Kidney (tissue), 13 donors: ENCODE measurements at regions not wholly inside any gene's neighbourhood (a gene's known extent, or its start where the extent isn't known, plus 50 kb on each side); places are given as distances from the start of the nearest gene placed in this dataset.
"Not testable (repeated sequence)": the region's sequence is repeated elsewhere in the genome, so short reads cannot be mapped to it uniquely, and the experiment has no call there.

Source experiments
- DNase-seq, 5 donors: peaks; one replicate each; pipeline ENCODE4 v3.0.0-alpha.2; 2013 to 2020
- FAIRE-seq: peaks from 2 replicates; lab custom pipeline; 2012; peaks lifted over from hg19 to GRCh38; lab: Jason Lieb, UNC
- H3K27ac ChIP-seq, 2 donors: one replicate each; pipeline ENCODE4 v1.7.0; 2013; ENCODE audit warnings: low read depth in 2 of 2, low read length in 2 of 2, inconsistent platforms in 1 of 2
- H3K27me3 ChIP-seq: one replicate; pipeline ENCODE4 v1.7.1; 2013; ENCODE audit warnings: low read length, inconsistent platforms; ENCODE audit not compliant: control insufficient read depth, insufficient read depth
- H3K36me3 ChIP-seq, 3 donors: one replicate each; pipeline versions ENCODE4 v1.7.0 to v1.7.1; 2013; ENCODE audit warnings: low read length in 3 of 3, control low read depth in 1 of 3, inconsistent platforms in 1 of 3; ENCODE audit not compliant: insufficient read depth in 3 of 3, control insufficient read depth in 2 of 3
- H3K4me1 ChIP-seq, 3 donors: one replicate each; pipeline versions ENCODE4 v1.7.0 to v1.7.1; 2013; ENCODE audit warnings: low read length in 3 of 3, inconsistent platforms in 1 of 3, low read depth in 1 of 3; ENCODE audit not compliant: control insufficient read depth in 2 of 3, insufficient read depth in 2 of 3
- H3K4me3 ChIP-seq, 3 donors: one replicate each; pipeline versions ENCODE4 v1.7.0 to v1.8.1; 2013; ENCODE audit warnings: low read length in 3 of 3, control low read depth in 1 of 3, inconsistent platforms in 1 of 3
- H3K9ac ChIP-seq, 3 donors: one replicate each; pipeline versions ENCODE4 v1.7.0 to v1.7.1; 2013; ENCODE audit warnings: low read length in 3 of 3, control low read depth in 1 of 3, inconsistent platforms in 1 of 3
- H3K9me3 ChIP-seq, 3 donors: one replicate each; pipeline versions ENCODE4 v1.7.0 to v1.7.1; 2013; ENCODE audit warnings: low read length in 3 of 3, control low read depth in 1 of 3, inconsistent platforms in 1 of 3; ENCODE audit not compliant: control insufficient read depth in 2 of 3, insufficient read depth in 1 of 3
- CTCF ChIP-seq: IDR thresholded peaks from 3 replicates; pipeline ENCODE4 v1.5.1; 2012; ENCODE audit warnings: mild to moderate bottlenecking, moderate library complexity, borderline replicate concordance; ENCODE audit not compliant: insufficient read depth; ENCODE audit errors: extremely low read depth
- intact Hi-C: fragments of 100-400 bp; cut with DNase I; formaldehyde crosslinking; loops from one replicate; pipeline ENCODE4 v1.11.1; 2022
- donor health status: control.
- donor health status: control.
- donor health status: control.
- donor health status: control.
- donor health status: control.
- donor health status: DM: yes; HTN: yes; CAD: no.
- donor health status: Normal renal cell carcinoma (clear cell type).

GRCh38 chr3:25913179-25913578, 123.3 kb downstream of the OXSM start:
- H3K9ac ChIP-seq = no peak overlapping the region
- FAIRE-seq (no peak), DNase-seq (no peak)
- no peak overlapping the region for H3K4me3 ChIP-seq
- no peaks in the 10 kb centered on the region for H3K36me3 ChIP-seq
- H3K27me3 ChIP-seq = no peaks in the 10 kb centered on the region
- no peaks in the 10 kb centered on the region for H3K9me3 ChIP-seq
- H3K4me1 ChIP-seq = no peaks in the 10 kb centered on the region
- intact Hi-C loops = no loop called here
- no peak overlapping the region for H3K27ac ChIP-seq
- no peak for TF ChIP-seq CTCF

- no peaks in the 10 kb centered on the region for H3K9me3 ChIP-seq
- no peak overlapping the region for H3K9ac ChIP-seq
- DNase-seq = no peak
- H3K27me3 ChIP-seq = no peaks in the 10 kb centered on the region
- H3K4me1 ChIP-seq = no peaks in the 10 kb centered on the region
- TF ChIP-seq CTCF = no peak
- intact Hi-C loops = no loop called here
- no peak overlapping the region for H3K4me3 ChIP-seq
- H3K27ac ChIP-seq = no peak overlapping the region
- no peaks in the 10 kb centered on the region for H3K36me3 ChIP-seq
- FAIRE-seq = no peak
These were observed 125.8 kb downstream of the OXSM start for GRCh38 chr3:25915673-25916072.

GRCh38 chr3:25916321-25916720, 126.4 kb downstream of the OXSM start:
- no peak for TF ChIP-seq CTCF
- H3K36me3 ChIP-seq = no peaks in the 10 kb centered on the region
- intact Hi-C loops = no loop called here
- no peaks in the 10 kb centered on the region for H3K4me1 ChIP-seq
- FAIRE-seq = no peak
- no peak overlapping the region for H3K4me3 ChIP-seq
- H3K27ac ChIP-seq = no peak overlapping the region
- peak in 2 of 5 donors; percentile 53 to 68 for DNase-seq
- H3K9me3 ChIP-seq = no peaks in the 10 kb centered on the region
- H3K27me3 ChIP-seq = no peaks in the 10 kb centered on the region
- no peak overlapping the region for H3K9ac ChIP-seq

GRCh38 chr3:25931967-25932366, 142.1 kb downstream of the OXSM start:
- H3K27me3 ChIP-seq, intact Hi-C loops, H3K4me1 ChIP-seq, H3K27ac ChIP-seq, H3K4me3 ChIP-seq, H3K9ac ChIP-seq, DNase-seq, FAIRE-seq, H3K36me3 ChIP-seq, H3K9me3 ChIP-seq: not testable (repeated sequence)
